Sigmoid colon (tissue), 6 donors: ENCODE measurements at regions not wholly inside any gene's neighbourhood (a gene's known extent, or its start where the extent isn't known, plus 50 kb on each side); places are given as distances from the start of the nearest gene placed in this dataset.

Experiments
- DNase-seq: peaks from one replicate; pipeline ENCODE4 v3.0.0-alpha.2; 2019
- H3K27ac ChIP-seq, 4 donors: fragments of 200-600 bp; sonication (generic); one replicate each; pipeline ENCODE4 v1.5.1; 2016 to 2019; ENCODE audit warnings: mild to moderate bottlenecking in 1 of 4
- H3K27me3 ChIP-seq, 3 donors: fragments of 200-600 bp; sonication (generic); one replicate each; pipeline ENCODE4 v1.5.1; 2019; ENCODE audit warnings: mild to moderate bottlenecking in 1 of 3
- H3K36me3 ChIP-seq, 4 donors: fragments of 200-600 bp; sonication (generic); one replicate each; pipeline ENCODE4 v1.5.1; 2016 to 2019
- H3K4me1 ChIP-seq, 4 donors: fragments of 200-600 bp; sonication (generic); one replicate each; pipeline ENCODE4 v1.5.1; 2017 to 2019
- H3K4me3 ChIP-seq, 4 donors: fragments of 200-600 bp; sonication (generic); one replicate each; pipeline ENCODE4 v1.5.1; 2017 to 2019; ENCODE audit warnings: mild to moderate bottlenecking in 2 of 4, moderate library complexity in 1 of 4
- H3K9me3 ChIP-seq, 4 donors: fragments of 200-600 bp in 3 of 4; sonication (generic) in 3 of 4; one replicate each; pipeline versions ENCODE4 v1.5.1 to v1.6.1; 2013 to 2019
- EP300 ChIP-seq, 4 donors: sonication (generic); formaldehyde crosslinking; IDR thresholded peaks; one replicate each; pipeline ENCODE4 v1.6.1; 2017; ENCODE audit warnings: antibody characterized with exemption in 4 of 4
- POLR2A ChIP-seq, 2 donors: fragments of 450-650 bp; IDR thresholded peaks; one replicate each; pipeline ENCODE4 v1.6.1; 2016; ENCODE audit warnings: antibody characterized with exemption in 2 of 2, mild to moderate bottlenecking in 2 of 2, moderate library complexity in 2 of 2
- POLR2AphosphoS5 ChIP-seq, 4 donors: sonication (generic); formaldehyde crosslinking; IDR thresholded peaks; one replicate each; pipeline ENCODE4 v1.6.1; 2017; ENCODE audit warnings: antibody characterized with exemption in 4 of 4
- WGBS, 2 donors: extraction: QIAGEN DNeasy Blood & Tissue Kit; methylation state at CpG; one replicate each; pipeline ENCODE4 v1.1.7; 2013; 5-methylcytosine and 5-hydroxymethylcytosine counted together
- intact Hi-C: fragments of 100-400 bp; cut with DNase I; formaldehyde crosslinking; loops from one replicate; pipeline ENCODE4 v1.15.1; 2023
- TF ChIP-seq, protein P1 (sequence below), 4 experiments: fragments of 450-650 bp in 3 of 4; fragments of 200-600 bp in 1 of 4; IDR thresholded peaks; one replicate each; pipeline ENCODE4 v1.5.1; 2016 to 2019; ENCODE audit warnings: antibody characterized with exemption in 4 of 4, mild to moderate bottlenecking in 3 of 4, moderate library complexity in 2 of 4
- donor health status: healthy with polysubstance abuse.
- donor health status: healthy.

DNA sequence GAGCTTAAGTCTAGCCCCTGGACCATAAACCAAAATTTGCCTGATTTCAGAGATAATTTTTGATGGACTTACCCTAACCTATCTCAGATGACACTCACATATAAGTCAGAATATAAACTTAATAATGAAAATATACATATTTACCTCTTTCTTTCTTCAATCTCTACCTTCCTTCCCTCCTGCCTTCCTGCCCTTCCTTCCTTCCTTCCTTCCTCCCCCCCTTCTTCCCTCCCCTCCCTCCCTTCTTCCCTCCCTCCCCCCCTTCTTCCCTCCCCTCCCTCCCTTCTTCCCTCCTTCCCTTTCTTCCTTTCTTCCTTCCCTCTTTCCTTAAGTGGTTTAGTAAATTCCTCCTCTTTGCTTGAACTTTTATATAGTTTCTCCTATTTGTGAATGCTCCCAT is 88.7 kb downstream of the EDNRB start:
- intact Hi-C loops = no loop called here
- TF ChIP-seq EP300 (IDR thresholded peaks at IDR 0.05) = no peak
- TF ChIP-seq, protein P1, sequence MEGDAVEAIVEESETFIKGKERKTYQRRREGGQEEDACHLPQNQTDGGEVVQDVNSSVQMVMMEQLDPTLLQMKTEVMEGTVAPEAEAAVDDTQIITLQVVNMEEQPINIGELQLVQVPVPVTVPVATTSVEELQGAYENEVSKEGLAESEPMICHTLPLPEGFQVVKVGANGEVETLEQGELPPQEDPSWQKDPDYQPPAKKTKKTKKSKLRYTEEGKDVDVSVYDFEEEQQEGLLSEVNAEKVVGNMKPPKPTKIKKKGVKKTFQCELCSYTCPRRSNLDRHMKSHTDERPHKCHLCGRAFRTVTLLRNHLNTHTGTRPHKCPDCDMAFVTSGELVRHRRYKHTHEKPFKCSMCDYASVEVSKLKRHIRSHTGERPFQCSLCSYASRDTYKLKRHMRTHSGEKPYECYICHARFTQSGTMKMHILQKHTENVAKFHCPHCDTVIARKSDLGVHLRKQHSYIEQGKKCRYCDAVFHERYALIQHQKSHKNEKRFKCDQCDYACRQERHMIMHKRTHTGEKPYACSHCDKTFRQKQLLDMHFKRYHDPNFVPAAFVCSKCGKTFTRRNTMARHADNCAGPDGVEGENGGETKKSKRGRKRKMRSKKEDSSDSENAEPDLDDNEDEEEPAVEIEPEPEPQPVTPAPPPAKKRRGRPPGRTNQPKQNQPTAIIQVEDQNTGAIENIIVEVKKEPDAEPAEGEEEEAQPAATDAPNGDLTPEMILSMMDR (IDR thresholded peaks at IDR 0.05) = no peak
- TF ChIP-seq POLR2AphosphoS5 (IDR thresholded peaks at IDR 0.05) = no peak
- TF ChIP-seq POLR2A (IDR thresholded peaks at IDR 0.05) = no peak

DNA sequence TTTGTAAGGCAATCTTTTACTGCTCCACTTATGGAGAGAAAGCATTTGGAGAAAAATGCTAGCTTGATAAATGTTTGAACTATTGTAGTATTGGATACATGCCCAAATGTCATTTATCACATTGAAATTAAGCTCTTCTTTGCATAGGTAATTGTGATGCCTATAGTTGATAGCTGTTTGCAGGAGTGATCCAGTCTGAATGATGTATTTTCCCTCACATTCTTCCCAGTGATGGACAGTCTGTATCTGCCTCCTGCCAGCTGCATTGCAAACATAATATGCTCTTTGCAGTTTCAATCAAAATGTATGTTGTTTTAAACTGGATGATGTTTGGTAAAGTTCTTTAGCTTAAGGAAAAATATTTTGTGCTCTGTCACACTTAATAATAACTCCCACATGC is 89.8 kb downstream of the EDNRB start:
- peaks cover 0 to 7% (median 2%) of the 10 kb centered on the region in 4 donors for H3K4me1 ChIP-seq
- no peaks in the 10 kb centered on the region for H3K27me3 ChIP-seq
- TF ChIP-seq POLR2AphosphoS5 (IDR thresholded peaks at IDR 0.05) (no peak), POLR2A (IDR thresholded peaks at IDR 0.05) (no peak), EP300 (IDR thresholded peaks at IDR 0.05) (no peak)
- TF ChIP-seq, protein P1 (IDR thresholded peaks at IDR 0.05) = no peak
- no peak overlapping the region for H3K4me3 ChIP-seq
- intact Hi-C loops = no loop called here
- H3K36me3 ChIP-seq = no peaks in the 10 kb centered on the region
- H3K27ac ChIP-seq = no peak overlapping the region
- H3K9me3 ChIP-seq = no peaks in the 10 kb centered on the region
- no peak for DNase-seq

More for the DNA sequence above, 88.7 kb downstream of the EDNRB start:
- H3K27me3 ChIP-seq = no peaks in the 10 kb centered on the region
- H3K27ac ChIP-seq = no peak overlapping the region
- no peaks in the 10 kb centered on the region for H3K9me3 ChIP-seq
- H3K4me1 ChIP-seq = peaks cover 0 to 7% (median 2%) of the 10 kb centered on the region in 4 donors
- DNase-seq = no peak
- H3K4me3 ChIP-seq = no peak overlapping the region
- H3K36me3 ChIP-seq = no peaks in the 10 kb centered on the region

DNA sequence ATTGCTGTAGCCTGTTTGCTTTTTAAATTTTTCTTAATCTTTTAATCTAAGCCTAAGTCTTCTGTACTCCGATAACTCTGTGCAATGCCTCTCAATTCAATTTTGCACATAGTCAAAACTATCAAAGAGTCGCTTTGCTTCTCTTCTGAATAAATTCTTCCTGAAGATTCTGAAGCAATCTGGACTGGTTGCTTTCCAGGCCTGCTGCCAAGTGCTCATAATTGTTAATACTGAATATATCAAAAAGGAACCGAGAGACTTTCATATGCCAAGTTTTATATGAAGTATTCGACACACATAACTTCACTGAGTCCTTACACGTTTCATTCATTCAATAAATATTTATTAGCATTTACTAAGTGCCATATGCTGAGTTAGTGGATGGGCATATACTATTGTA is 91.3 kb downstream of the EDNRB start:
- Histone ChIP-seq H3K27me3 (no peaks in the 10 kb centered on the region), H3K4me3 (no peak overlapping the region), H3K4me1 (no peaks in the 10 kb centered on the region), H3K36me3 (no peaks in the 10 kb centered on the region), H3K9me3 (no peaks in the 10 kb centered on the region), H3K27ac (no peak overlapping the region)
- intact Hi-C loops = no loop called here
- DNase-seq = no peak
- TF ChIP-seq, protein P1 (IDR thresholded peaks at IDR 0.05) = no peak
- TF ChIP-seq POLR2A (IDR thresholded peaks at IDR 0.05) (no peak), EP300 (IDR thresholded peaks at IDR 0.05) (no peak), POLR2AphosphoS5 (IDR thresholded peaks at IDR 0.05) (no peak)
- 76 to 82% methylated on average over 5 of the region's 5 CpGs for WGBS, 2 donors

DNA sequence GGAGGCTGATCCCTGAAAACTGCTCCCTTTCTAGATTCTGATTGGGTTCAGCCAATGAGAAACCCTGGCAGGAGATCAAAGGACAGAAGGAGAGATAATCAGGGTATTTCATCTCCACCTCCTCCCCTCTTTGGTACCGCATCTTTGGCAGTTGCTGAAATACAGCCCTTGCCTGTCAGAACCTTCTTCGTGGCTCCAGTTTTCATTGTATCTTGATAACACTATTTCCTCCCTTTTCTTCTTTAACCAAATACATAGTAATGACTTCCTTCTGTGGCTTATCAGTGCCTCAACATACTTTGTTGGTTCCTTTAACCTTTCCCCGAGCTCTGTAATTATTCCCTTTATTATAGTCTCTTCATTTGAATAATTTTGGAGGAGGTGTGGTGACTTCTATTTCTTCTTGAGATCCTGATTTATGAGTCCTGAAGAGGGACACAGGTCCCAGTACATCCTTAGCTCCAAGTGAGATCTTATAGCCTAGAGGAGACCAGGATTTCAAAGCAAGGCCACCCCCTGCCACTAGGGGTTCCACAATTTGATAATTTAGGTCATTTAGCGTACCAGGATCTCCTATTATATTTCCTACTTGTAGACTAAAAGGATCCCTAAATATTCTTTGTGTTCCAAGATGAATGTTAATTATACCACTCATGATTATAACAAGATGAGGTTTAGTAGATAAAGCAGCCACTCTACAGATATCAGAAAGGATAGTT is 98.0 kb downstream of the EDNRB start:
- TF ChIP-seq, protein P1 (IDR thresholded peaks at IDR 0.05) = no peak
- TF ChIP-seq POLR2A (IDR thresholded peaks at IDR 0.05) = no peak
- no peak for TF ChIP-seq POLR2AphosphoS5 (IDR thresholded peaks at IDR 0.05)
- TF ChIP-seq EP300 (IDR thresholded peaks at IDR 0.05) = no peak
- no peak overlapping the region for H3K27ac ChIP-seq
- H3K4me1 ChIP-seq = no peaks in the 10 kb centered on the region
- DNase-seq = no peak
- intact Hi-C loops = no loop called here
- H3K4me3 ChIP-seq = no peak overlapping the region
- H3K27me3 ChIP-seq = no peaks in the 10 kb centered on the region
- 28 to 48% methylated on average over 4 of the region's 4 CpGs for WGBS, 2 donors
- H3K9me3 ChIP-seq = no peaks in the 10 kb centered on the region
- H3K36me3 ChIP-seq = no peaks in the 10 kb centered on the region

DNA sequence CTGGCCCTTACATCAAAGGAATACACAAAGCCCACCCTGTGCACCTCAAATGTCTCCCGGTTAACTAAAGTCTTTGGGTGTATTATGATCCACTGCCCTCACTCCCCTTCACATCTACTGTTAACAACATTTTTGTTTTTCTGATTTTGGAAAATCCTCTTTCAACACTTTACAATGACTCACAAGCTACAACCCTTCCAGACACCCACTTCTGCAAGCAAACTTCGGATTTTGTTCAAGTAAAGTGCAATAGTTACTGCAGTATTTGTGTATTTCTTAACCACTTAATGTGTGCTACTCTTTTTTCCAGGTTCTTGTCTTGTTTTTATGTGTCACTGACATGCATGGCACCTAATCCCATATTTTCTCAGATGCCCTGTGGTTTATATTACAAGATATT is 101.1 kb downstream of the EDNRB start:
- DNase-seq = no peak
- Histone ChIP-seq H3K27ac (no peak overlapping the region), H3K36me3 (no peaks in the 10 kb centered on the region), H3K9me3 (no peaks in the 10 kb centered on the region), H3K27me3 (no peaks in the 10 kb centered on the region), H3K4me1 (no peaks in the 10 kb centered on the region), H3K4me3 (no peak overlapping the region)
- intact Hi-C loops = no loop called here
- 54 to 85% methylated on average over 2 of the region's 2 CpGs for WGBS, 2 donors
- TF ChIP-seq, protein P1 (IDR thresholded peaks at IDR 0.05) = no peak
- TF ChIP-seq EP300 (IDR thresholded peaks at IDR 0.05) (no peak), POLR2A (IDR thresholded peaks at IDR 0.05) (no peak), POLR2AphosphoS5 (IDR thresholded peaks at IDR 0.05) (no peak)
